ENCODE measurements at regions not wholly inside any gene's neighbourhood (a gene's known extent, or its start where the extent isn't known, plus 50 kb on each side); places are given as distances from the start of the nearest gene placed in this dataset.

DNA sequence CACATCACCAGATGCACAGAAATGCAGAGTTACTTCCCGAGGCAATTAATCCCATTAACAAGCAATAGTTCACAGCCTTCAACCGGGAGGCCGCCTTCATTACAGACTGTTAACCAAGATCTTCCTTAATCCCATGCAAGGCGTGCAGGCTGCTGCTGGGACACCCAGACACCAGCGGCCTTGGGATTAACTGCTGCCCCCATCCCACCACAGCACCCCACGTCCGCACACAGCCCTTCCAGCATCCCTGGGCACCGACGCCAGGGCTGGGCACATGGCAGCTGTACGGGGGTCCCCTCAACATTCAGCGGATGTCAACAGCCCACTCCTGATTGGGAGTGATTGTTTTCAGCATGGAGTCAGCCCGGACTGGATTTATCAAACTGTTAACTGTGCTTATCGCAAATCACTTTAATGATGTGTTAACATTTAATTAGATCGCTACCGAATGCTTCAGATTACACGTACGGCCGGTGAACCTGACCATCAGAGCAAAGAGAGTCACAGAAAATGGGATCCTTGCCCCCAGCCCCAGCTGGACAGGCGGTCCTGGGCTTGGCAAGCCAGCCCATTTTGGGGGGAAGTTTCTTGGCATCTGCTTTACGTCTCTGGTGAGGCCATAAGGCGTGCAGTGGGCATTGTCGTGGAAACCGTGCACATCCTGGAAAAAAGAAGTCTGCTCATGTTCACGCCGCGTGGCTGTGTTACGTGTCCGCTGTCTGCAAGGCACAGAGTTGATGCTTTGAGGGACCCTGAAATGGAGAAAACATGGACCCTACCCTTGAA lies 126.4 kb downstream of the HMX1 start:
- Histone ChIP-seq H3K23ac (ENCODE audit: low read depth, low read length, poor library complexity) (peak overlapping the region; percentile 28), H4K91ac (ENCODE audit: low read depth, low read length, poor library complexity) (no peak overlapping the region), H2AFZ (ENCODE audit: low read length) (no peak overlapping the region), H3K18ac (ENCODE audit: low read length) (peak overlapping the region; percentile 35), H3K36me3 (replicated peaks in 1 of 2; ENCODE audit: control insufficient read depth in 2 of 2, insufficient read depth in 2 of 2, low read length in 2 of 2) (peaks cover 0 to 2% of the 10 kb centered on the region in 2 donors), H3K27me3 (ENCODE audit: control insufficient read depth in 3 of 3, insufficient read depth in 3 of 3, low read depth in 1 of 3, low read length in 3 of 3) (no peaks in the 10 kb centered on the region), H2BK12ac (ENCODE audit: low read length) (no peak overlapping the region), H2AK5ac (ENCODE audit: low read depth, low read length) (no peak overlapping the region), H3K27ac (replicated peaks; ENCODE audit: low read length) (no peak overlapping the region), H3K9me3 (replicated peaks in 1 of 2; ENCODE audit: control insufficient read depth in 2 of 2, insufficient read depth in 1 of 2, low read depth in 1 of 2, low read length in 2 of 2) (peaks cover 0 to 7% of the 10 kb centered on the region in 2 donors), H3K9ac (ENCODE audit: low read depth, low read length, poor library complexity) (peak overlapping the region; percentile 63), H3K79me1 (ENCODE audit: low read depth, low read length) (no peaks in the 10 kb centered on the region), H2BK120ac (ENCODE audit: low read depth, low read length) (no peak overlapping the region), H3K4ac (ENCODE audit: low read length) (no peak overlapping the region), H3K4me3 (ENCODE audit: low read length in 2 of 2) (no peak overlapping the region), H3K14ac (ENCODE audit: low read length) (peak overlapping the region; percentile 60), H2BK5ac (ENCODE audit: low read length) (no peak overlapping the region), H3K4me1 (ENCODE audit: control insufficient read depth in 2 of 2, insufficient read depth in 1 of 2, low read depth in 1 of 2, low read length in 2 of 2) (peaks cover 0 to 14% of the 10 kb centered on the region in 2 donors), H2BK15ac (ENCODE audit: low read length) (peak overlapping the region; percentile 91), H3K4me2 (ENCODE audit: insufficient read depth, low read length, poor library complexity, severe bottlenecking) (no peak overlapping the region), H4K8ac (ENCODE audit: low read depth, low read length) (no peak overlapping the region)
- no CpG with 5 or more reads among the region's 28 CpGs for WGBS, 2 donors (ENCODE audit: extremely low coverage in 2 of 2, insufficient read length in 2 of 2, insufficient replicate concordance in 1 of 2)
- no peak for DNase-seq (ENCODE audit: low spot score)

DNA sequence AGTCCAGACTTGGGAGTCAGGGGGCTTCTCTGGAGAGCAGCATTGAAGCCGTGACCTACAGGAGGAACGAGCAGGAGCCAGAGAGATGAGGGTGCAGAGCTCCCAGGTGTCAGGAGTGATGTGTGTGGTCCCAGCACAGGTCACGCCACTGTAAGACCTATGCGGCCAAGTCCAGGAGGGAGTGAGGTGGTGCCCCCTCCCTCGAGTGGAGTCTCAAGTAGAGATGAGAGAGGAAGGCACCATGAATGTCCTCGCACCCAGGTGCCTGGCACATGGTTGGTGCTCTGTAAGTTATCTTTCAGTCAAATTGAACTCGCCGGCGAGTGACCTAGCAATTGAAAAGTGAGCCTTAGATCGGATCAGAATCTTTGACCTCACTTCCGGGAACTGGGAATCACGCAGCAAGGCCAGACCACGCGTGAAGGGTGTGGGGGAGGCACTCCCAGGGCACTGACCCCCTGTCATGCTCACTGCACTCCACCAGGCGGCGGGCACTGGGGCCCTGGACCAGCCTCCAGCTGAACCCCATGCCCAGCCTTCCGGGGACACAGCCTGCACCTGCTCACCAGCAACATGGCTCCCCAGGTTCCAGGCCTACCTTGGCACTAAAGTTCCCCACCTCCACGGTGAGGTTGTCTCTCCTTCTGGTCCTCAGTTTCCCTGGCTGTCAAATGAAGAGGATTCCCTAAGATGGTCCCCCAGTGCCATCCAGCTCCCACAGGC lies 127.4 kb downstream of the HMX1 start:
- Histone ChIP-seq H3K23ac (ENCODE audit: low read depth, low read length, poor library complexity) (peak overlapping the region; percentile 52), H3K27me3 (ENCODE audit: control insufficient read depth in 3 of 3, insufficient read depth in 3 of 3, low read depth in 1 of 3, low read length in 3 of 3) (no peaks in the 10 kb centered on the region), H3K4me2 (ENCODE audit: insufficient read depth, low read length, poor library complexity, severe bottlenecking) (no peak overlapping the region), H2BK15ac (ENCODE audit: low read length) (peak overlapping the region; percentile 91), H3K14ac (ENCODE audit: low read length) (no peak overlapping the region), H3K36me3 (replicated peaks in 1 of 2; ENCODE audit: control insufficient read depth in 2 of 2, insufficient read depth in 2 of 2, low read length in 2 of 2) (peaks cover 0 to 2% of the 10 kb centered on the region in 2 donors), H3K9ac (ENCODE audit: low read depth, low read length, poor library complexity) (no peak overlapping the region), H3K4me1 (ENCODE audit: control insufficient read depth in 2 of 2, insufficient read depth in 1 of 2, low read depth in 1 of 2, low read length in 2 of 2) (peaks cover 0 to 19% of the 10 kb centered on the region in 2 donors), H2AK5ac (ENCODE audit: low read depth, low read length) (peak overlapping the region; percentile 20), H2BK5ac (ENCODE audit: low read length) (no peak overlapping the region), H3K9me3 (replicated peaks in 1 of 2; ENCODE audit: control insufficient read depth in 2 of 2, insufficient read depth in 1 of 2, low read depth in 1 of 2, low read length in 2 of 2) (peaks cover 0 to 7% of the 10 kb centered on the region in 2 donors), H2BK12ac (ENCODE audit: low read length) (no peak overlapping the region), H2AFZ (ENCODE audit: low read length) (no peak overlapping the region), H3K4ac (ENCODE audit: low read length) (no peak overlapping the region), H3K27ac (replicated peaks; ENCODE audit: low read length) (no peak overlapping the region), H4K8ac (ENCODE audit: low read depth, low read length) (no peak overlapping the region), H3K4me3 (ENCODE audit: low read length in 2 of 2) (no peak overlapping the region), H3K18ac (ENCODE audit: low read length) (peak overlapping the region; percentile 20), H2BK120ac (ENCODE audit: low read depth, low read length) (no peak overlapping the region), H4K91ac (ENCODE audit: low read depth, low read length, poor library complexity) (no peak overlapping the region), H3K79me1 (ENCODE audit: low read depth, low read length) (no peaks in the 10 kb centered on the region)
- WGBS, 2 donors (ENCODE audit: extremely low coverage in 2 of 2, insufficient read length in 2 of 2, insufficient replicate concordance in 1 of 2), result no CpG with 5 or more reads among the region's 18 CpGs
- DNase-seq (ENCODE audit: low spot score), result no peak

DNA sequence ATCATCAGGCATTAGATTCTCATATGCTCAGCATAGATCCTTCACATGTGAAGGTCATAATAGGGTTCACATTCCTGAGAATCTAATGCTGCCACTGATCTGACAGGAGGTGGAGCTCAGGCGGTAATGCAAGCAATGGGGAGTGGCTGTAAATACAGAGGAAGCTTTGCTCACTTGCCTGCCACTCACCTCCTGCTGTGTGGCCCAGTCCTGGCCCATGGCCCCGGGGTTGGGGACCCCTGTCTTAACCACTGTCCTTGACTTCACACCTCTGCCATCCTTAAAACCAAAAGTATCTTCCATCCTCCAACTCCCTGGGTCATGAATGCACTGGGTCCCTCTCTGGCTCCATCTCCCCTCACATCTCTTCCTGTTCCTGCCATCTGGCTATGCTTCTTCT lies 129.1 kb downstream of the HMX1 start:
- H3K4me3 ChIP-seq (ENCODE audit: low read length in 2 of 2), result no peak overlapping the region
- H3K23ac ChIP-seq (ENCODE audit: low read depth, low read length, poor library complexity), result no peak overlapping the region
- no peak overlapping the region for H2BK15ac ChIP-seq (ENCODE audit: low read length)
- H3K18ac ChIP-seq (ENCODE audit: low read length), result no peak overlapping the region
- H4K91ac ChIP-seq (ENCODE audit: low read depth, low read length, poor library complexity), result no peak overlapping the region
- H3K9me3 ChIP-seq (replicated peaks in 1 of 2; ENCODE audit: control insufficient read depth in 2 of 2, insufficient read depth in 1 of 2, low read depth in 1 of 2, low read length in 2 of 2), result peaks cover 0 to 7% of the 10 kb centered on the region in 2 donors
- no peak overlapping the region for H3K9ac ChIP-seq (ENCODE audit: low read depth, low read length, poor library complexity)
- no peak overlapping the region for H2BK120ac ChIP-seq (ENCODE audit: low read depth, low read length)
- H3K4me1 ChIP-seq (ENCODE audit: control insufficient read depth in 2 of 2, insufficient read depth in 1 of 2, low read depth in 1 of 2, low read length in 2 of 2), result peaks cover 0 to 23% of the 10 kb centered on the region in 2 donors
- no peak overlapping the region for H2BK5ac ChIP-seq (ENCODE audit: low read length)
- no peak for DNase-seq (ENCODE audit: low spot score)
- peaks cover 0 to 2% of the 10 kb centered on the region in 2 donors for H3K36me3 ChIP-seq (replicated peaks in 1 of 2; ENCODE audit: control insufficient read depth in 2 of 2, insufficient read depth in 2 of 2, low read length in 2 of 2)
- no peak overlapping the region for H3K4ac ChIP-seq (ENCODE audit: low read length)
- no peaks in the 10 kb centered on the region for H3K27me3 ChIP-seq (ENCODE audit: control insufficient read depth in 3 of 3, insufficient read depth in 3 of 3, low read depth in 1 of 3, low read length in 3 of 3)
- no peak overlapping the region for H2AK5ac ChIP-seq (ENCODE audit: low read depth, low read length)
- no peak overlapping the region for H3K27ac ChIP-seq (replicated peaks; ENCODE audit: low read length)
- H3K14ac ChIP-seq (ENCODE audit: low read length), result no peak overlapping the region
- no peak overlapping the region for H2BK12ac ChIP-seq (ENCODE audit: low read length)
- no CpG with 5 or more reads among the region's 2 CpGs for WGBS, 2 donors (ENCODE audit: extremely low coverage in 2 of 2, insufficient read length in 2 of 2, insufficient replicate concordance in 1 of 2)
- H4K8ac ChIP-seq (ENCODE audit: low read depth, low read length), result no peak overlapping the region
- H2AFZ ChIP-seq (ENCODE audit: low read length), result no peak overlapping the region
- no peaks in the 10 kb centered on the region for H3K79me1 ChIP-seq (ENCODE audit: low read depth, low read length)
- no peak overlapping the region for H3K4me2 ChIP-seq (ENCODE audit: insufficient read depth, low read length, poor library complexity, severe bottlenecking)

Measured in neuronal stem cell (in vitro differentiated cells).